CD14-positive monocyte (primary cell): ENCODE measurements at regions not wholly inside any gene's neighbourhood (a gene's known extent, or its start where the extent isn't known, plus 50 kb on each side); places are given as distances from the start of the nearest gene placed in this dataset.

Experiments
- DNase-seq, 3 donors: peaks; one replicate each; pipeline ENCODE4 v3.0.0-alpha.2; 2011 to 2022
- H2AFZ ChIP-seq: 2 replicates; pipeline ENCODE4 v1.6.0; 2012; ENCODE audit warnings: mild to moderate bottlenecking, low read depth, low read length, inconsistent platforms; ENCODE audit not compliant: insufficient read depth, poor library complexity, severe bottlenecking
- H3K27ac ChIP-seq, 2 donors: 1 replicate in 1 of 2; 2 replicates in 1 of 2; pipeline ENCODE4 v1.5.1; 2012 to 2013; ENCODE audit warnings: low read length in 2 of 2, control low read depth in 1 of 2, inconsistent platforms in 1 of 2, low read depth in 1 of 2, mild to moderate bottlenecking in 1 of 2
- H3K27me3 ChIP-seq, 2 donors: one replicate each; pipeline versions ENCODE4 v1.6.0 to v1.6.1; 2011 to 2013; ENCODE audit warnings: low read length in 2 of 2; ENCODE audit not compliant: control insufficient read depth in 2 of 2, insufficient read depth in 2 of 2
- H3K36me3 ChIP-seq, 2 donors: replicated peaks in 1 of 2; 1 replicate in 1 of 2; 2 replicates in 1 of 2; pipeline versions ENCODE4 v1.5.1 to v1.6.1; 2012 to 2013; ENCODE audit warnings: low read length in 2 of 2, control low read depth in 1 of 2, inconsistent platforms in 1 of 2, mild to moderate bottlenecking in 1 of 2; ENCODE audit not compliant: insufficient read depth in 2 of 2, control insufficient read depth in 1 of 2
- H3K4me1 ChIP-seq, 2 donors: 1 replicate in 1 of 2; 2 replicates in 1 of 2; pipeline versions ENCODE4 v1.5.1 to v1.6.1; 2012 to 2013; ENCODE audit warnings: low read length in 2 of 2, control low read depth in 1 of 2, inconsistent platforms in 1 of 2, mild to moderate bottlenecking in 1 of 2, moderate library complexity in 1 of 2; ENCODE audit not compliant: insufficient read depth in 2 of 2, control insufficient read depth in 1 of 2
- H3K4me2 ChIP-seq: replicated peaks from 2 replicates; pipeline ENCODE3; 2012; ENCODE audit warnings: low read length, moderate library complexity, mild to moderate bottlenecking; ENCODE audit not compliant: poor library complexity, severe bottlenecking; ENCODE audit errors: extremely low read depth
- H3K4me3 ChIP-seq, 3 experiments: fragments of 200-600 bp in 1 of 3; sonication (generic) in 1 of 3; replicated peaks in 1 of 3; 1 replicate in 2 of 3; 2 replicates in 1 of 3; pipeline ENCODE4 v1.5.1; 2011 to 2013; ENCODE audit warnings: low read length in 3 of 3, mild to moderate bottlenecking in 3 of 3, control low read depth in 2 of 3, low read depth in 2 of 3, inconsistent platforms in 1 of 3, moderate library complexity in 1 of 3
- H3K79me2 ChIP-seq: 2 replicates; pipeline ENCODE4 v1.6.0; 2012; ENCODE audit warnings: mild to moderate bottlenecking, control low read depth, inconsistent platforms, low read length, moderate library complexity; ENCODE audit not compliant: insufficient read depth
- H3K9ac ChIP-seq: 2 replicates; pipeline ENCODE4 v1.6.0; 2017; ENCODE audit warnings: low read length, mild to moderate bottlenecking; ENCODE audit not compliant: insufficient read depth, poor library complexity, severe bottlenecking
- H3K9me3 ChIP-seq, 2 donors: replicated peaks in 1 of 2; 1 replicate in 1 of 2; 2 replicates in 1 of 2; pipeline versions ENCODE4 v1.5.1 to v1.6.1; 2012 to 2013; ENCODE audit warnings: low read length in 2 of 2, control low read depth in 1 of 2; ENCODE audit not compliant: control insufficient read depth in 1 of 2, insufficient read depth in 1 of 2
- H4K20me1 ChIP-seq: 2 replicates; pipeline ENCODE4 v1.6.0; 2012; ENCODE audit warnings: mild to moderate bottlenecking, low read length, control low read depth, moderate library complexity; ENCODE audit not compliant: insufficient read depth
- H3K27ac Mint-ChIP-seq, 7 donors: one replicate each; pipeline ENCODE4 v1.8.0; 2020; ENCODE audit warnings: mild to moderate bottlenecking in 7 of 7, mixed read lengths in 7 of 7, moderate library complexity in 6 of 7, inconsistent platforms in 2 of 7
- H3K27me3 Mint-ChIP-seq, 3 donors: one replicate each; pipeline ENCODE4 v1.8.0; 2021 to 2022; ENCODE audit warnings: low read depth in 3 of 3, mild to moderate bottlenecking in 3 of 3, mixed read lengths in 3 of 3, moderate library complexity in 3 of 3, inconsistent platforms in 1 of 3
- H3K36me3 Mint-ChIP-seq, 2 donors: one replicate each; pipeline ENCODE4 v1.8.0; 2020; ENCODE audit warnings: mixed read lengths in 2 of 2, inconsistent platforms in 1 of 2, mild to moderate bottlenecking in 1 of 2
- H3K4me1 Mint-ChIP-seq: one replicate; pipeline ENCODE4 v1.8.0; 2020; ENCODE audit warnings: mild to moderate bottlenecking, mixed read lengths
- H3K4me3 Mint-ChIP-seq, 2 donors: one replicate each; pipeline ENCODE4 v1.8.0; 2020; ENCODE audit warnings: mild to moderate bottlenecking in 2 of 2, mixed read lengths in 2 of 2, moderate library complexity in 1 of 2
- H3K9me3 Mint-ChIP-seq, 7 donors: one replicate each; pipeline ENCODE4 v1.8.0; 2020 to 2022; ENCODE audit warnings: mixed read lengths in 7 of 7, mild to moderate bottlenecking in 6 of 7, moderate library complexity in 6 of 7, inconsistent platforms in 2 of 7
- WGBS: methylation state at CpG from one replicate; pipeline ENCODE4 v1.1.5; 2013; ENCODE audit warnings: missing lambda C conversion rate; ENCODE audit not compliant: insufficient coverage; 5-methylcytosine and 5-hydroxymethylcytosine counted together
- intact Hi-C, 2 donors: fragments of 100-400 bp; cut with micrococcal nuclease; formaldehyde crosslinking; loops; one replicate each; pipeline versions ENCODE4 v1.15.0 to v1.15.1; 2023
- TF ChIP-seq, protein P1 (sequence below): fragments of 200-600 bp; IDR thresholded peaks from one replicate; pipeline ENCODE4 v1.8.0; 2022; ENCODE audit warnings: antibody characterized with exemption, mild to moderate bottlenecking

DNA sequence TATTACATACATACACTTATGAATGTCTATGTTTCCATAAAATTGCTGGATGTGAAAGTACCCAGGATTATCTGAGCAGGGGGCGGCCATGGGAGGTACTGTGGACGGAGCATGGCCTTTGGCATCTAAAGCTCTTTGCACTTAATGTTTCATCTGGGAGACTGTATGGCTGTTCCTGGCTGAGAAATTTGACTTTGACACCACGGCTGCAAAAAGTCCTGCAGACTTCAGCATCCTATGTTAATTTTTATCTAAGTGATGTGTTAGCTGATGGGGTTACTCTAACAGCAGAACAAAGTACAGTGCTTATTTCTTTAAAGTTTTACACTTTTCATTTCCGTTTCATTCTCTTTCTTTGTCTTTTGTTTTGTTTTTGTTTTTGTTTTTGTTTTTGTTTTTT is 139.8 kb upstream of the STX18 start:
- no peak overlapping the region for H3K4me3 Mint-ChIP-seq
- Histone ChIP-seq H3K27me3 (no peaks in the 10 kb centered on the region), H3K4me3 (no peak overlapping the region), H3K36me3 (no peaks in the 10 kb centered on the region), H3K27ac (no peak overlapping the region), H3K4me2 (no peak overlapping the region), H3K9ac (no peak overlapping the region), H3K4me1 (no peaks in the 10 kb centered on the region), H2AFZ (no peak overlapping the region), H3K79me2 (no peaks in the 10 kb centered on the region), H3K9me3 (no peaks in the 10 kb centered on the region), H4K20me1 (no peaks in the 10 kb centered on the region)
- H3K36me3 Mint-ChIP-seq, result no peaks in the 10 kb centered on the region
- intact Hi-C loops, result no loop called here
- TF ChIP-seq, protein P1, sequence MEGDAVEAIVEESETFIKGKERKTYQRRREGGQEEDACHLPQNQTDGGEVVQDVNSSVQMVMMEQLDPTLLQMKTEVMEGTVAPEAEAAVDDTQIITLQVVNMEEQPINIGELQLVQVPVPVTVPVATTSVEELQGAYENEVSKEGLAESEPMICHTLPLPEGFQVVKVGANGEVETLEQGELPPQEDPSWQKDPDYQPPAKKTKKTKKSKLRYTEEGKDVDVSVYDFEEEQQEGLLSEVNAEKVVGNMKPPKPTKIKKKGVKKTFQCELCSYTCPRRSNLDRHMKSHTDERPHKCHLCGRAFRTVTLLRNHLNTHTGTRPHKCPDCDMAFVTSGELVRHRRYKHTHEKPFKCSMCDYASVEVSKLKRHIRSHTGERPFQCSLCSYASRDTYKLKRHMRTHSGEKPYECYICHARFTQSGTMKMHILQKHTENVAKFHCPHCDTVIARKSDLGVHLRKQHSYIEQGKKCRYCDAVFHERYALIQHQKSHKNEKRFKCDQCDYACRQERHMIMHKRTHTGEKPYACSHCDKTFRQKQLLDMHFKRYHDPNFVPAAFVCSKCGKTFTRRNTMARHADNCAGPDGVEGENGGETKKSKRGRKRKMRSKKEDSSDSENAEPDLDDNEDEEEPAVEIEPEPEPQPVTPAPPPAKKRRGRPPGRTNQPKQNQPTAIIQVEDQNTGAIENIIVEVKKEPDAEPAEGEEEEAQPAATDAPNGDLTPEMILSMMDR, result no peak
- peaks cover 0 to 4% (median 0%) of the 10 kb centered on the region in 7 donors for H3K9me3 Mint-ChIP-seq
- no peaks in the 10 kb centered on the region for H3K27me3 Mint-ChIP-seq
- no peak for DNase-seq
- WGBS, result no CpG with 5 or more reads among the region's 4 CpGs
- no peak overlapping the region for H3K27ac Mint-ChIP-seq
- no peaks in the 10 kb centered on the region for H3K4me1 Mint-ChIP-seq

DNA sequence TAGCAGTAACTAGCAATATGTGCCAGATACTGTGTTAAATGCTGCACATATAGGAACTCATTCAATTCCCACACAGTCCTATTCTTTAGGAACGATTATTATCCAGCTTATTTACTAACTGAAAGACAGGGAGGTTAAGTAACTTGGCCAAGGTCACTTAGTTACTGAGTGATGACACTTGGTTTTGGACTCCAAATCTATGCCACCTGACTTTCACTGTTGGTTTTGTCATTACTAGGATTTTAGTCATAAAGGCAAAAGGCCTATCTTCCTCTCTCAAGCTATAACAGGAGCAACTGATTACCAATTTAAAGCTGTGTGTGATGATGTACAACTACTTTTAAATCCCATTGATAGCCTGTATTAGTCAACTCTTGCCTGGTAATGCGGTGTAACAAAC is 138.9 kb upstream of the STX18 start:
- no CpG with 5 or more reads among the region's 2 CpGs for WGBS
- TF ChIP-seq, protein P1, result no peak

More for the DNA sequence above, 138.9 kb upstream of the STX18 start:
- no peaks in the 10 kb centered on the region for H3K79me2 ChIP-seq
- Mint-ChIP-seq H3K9me3 (peaks cover 0 to 4% (median 0%) of the 10 kb centered on the region in 7 donors), H3K36me3 (no peaks in the 10 kb centered on the region), H3K4me3 (no peak overlapping the region), H3K27me3 (no peaks in the 10 kb centered on the region), H3K4me1 (no peaks in the 10 kb centered on the region), H3K27ac (no peak overlapping the region)
- no peak overlapping the region for H3K4me2 ChIP-seq
- DNase-seq, result no peak
- no peak overlapping the region for H3K4me3 ChIP-seq
- H2AFZ ChIP-seq, result no peak overlapping the region
- no peak overlapping the region for H3K27ac ChIP-seq
- intact Hi-C loops, result no loop called here
- no peaks in the 10 kb centered on the region for H4K20me1 ChIP-seq
- H3K4me1 ChIP-seq, result no peaks in the 10 kb centered on the region
- no peaks in the 10 kb centered on the region for H3K9me3 ChIP-seq
- no peaks in the 10 kb centered on the region for H3K36me3 ChIP-seq
- H3K9ac ChIP-seq, result no peak overlapping the region
- no peaks in the 10 kb centered on the region for H3K27me3 ChIP-seq
